K562 (cell line): ENCODE measurements at regions not wholly inside any gene's neighbourhood (a gene's known extent, or its start where the extent isn't known, plus 50 kb on each side); places are given as distances from the start of the nearest gene placed in this dataset.
A peak's percentile ranks its signal among the peaks of the same experiment; 100 is the strongest.

Experiments
- ATAC-seq: fragments of 200-7000 bp; cut with Tn5 transposase; 3 replicates; pipeline ENCODE4 v1.9.1; 2020; ENCODE audit warnings: moderate library complexity
- BruUV-seq: library from RNA; stranded (reverse); fragments of 400-500 nt; replicated peaks from 2 replicates; lab custom pipeline; 2021; lab: Mats Ljungman, UMichigan
- CTCF ChIA-PET: fragments of 300-600 bp; formaldehyde crosslinking; extraction: SDS; loops from one replicate; lab custom pipeline; 2021; ENCODE audit warnings: low intra/inter-chr PET ratio; lab: Yijun Ruan, JAX
- POLR2A ChIA-PET: fragments of 300-600, 350-650 bp; sonication (Branson Sonifier 250); formaldehyde crosslinking; extraction: SDS; loops from one replicate; lab custom pipeline; 2021; ENCODE audit warnings: antibody characterized with exemption, inconsistent platforms; lab: Yijun Ruan, JAX
- DNase-seq, 4 experiments: peaks; one replicate each; pipeline versions ENCODE4 v3.0.0 to v3.0.0-alpha.2; 2011 to 2018; ENCODE audit warnings: low spot score in 3 of 4, mixed read lengths in 3 of 4; ENCODE audit errors: extremely low read depth in 1 of 4
- FAIRE-seq: peaks from 2 replicates; lab custom pipeline; 2011; peaks lifted over from hg19 to GRCh38; lab: Jason Lieb, UNC
- H2AFZ ChIP-seq: 2 replicates; pipeline ENCODE4 v1.6.0; 2011; ENCODE audit warnings: low read depth, low read length, control low read depth, inconsistent platforms
- H3K27ac ChIP-seq: fragments of 200-600 bp; 3 replicates; pipeline ENCODE4 v1.8.0; 2011; ENCODE audit warnings: low read depth, mild to moderate bottlenecking, control low read depth, inconsistent platforms, low read length, moderate library complexity, mixed read lengths; ENCODE audit errors: extremely low read depth
- H3K27me3 ChIP-seq, 2 experiments: fragments of 300-600 bp in 1 of 2; 2 replicates in 1 of 2; 3 replicates in 1 of 2; pipeline versions ENCODE4 v1.6.0 to v1.8.0; 2011; ENCODE audit warnings: inconsistent platforms in 2 of 2, low read length in 2 of 2, mild to moderate bottlenecking in 1 of 2, mixed read lengths in 1 of 2, moderate library complexity in 1 of 2; ENCODE audit not compliant: control insufficient read depth in 2 of 2, insufficient read depth in 2 of 2
- H3K36me3 ChIP-seq: fragments of 300-600 bp; 3 replicates; pipeline ENCODE4 v1.8.0; 2011; ENCODE audit warnings: mild to moderate bottlenecking, low read length, inconsistent platforms; ENCODE audit not compliant: control insufficient read depth, insufficient read depth
- H3K4me1 ChIP-seq, 2 experiments: fragments of 200-600 bp in 1 of 2; replicated peaks in 1 of 2; 2 replicates in 1 of 2; 3 replicates in 1 of 2; pipeline versions ENCODE4 v1.5.1 to v1.8.0; 2011; ENCODE audit warnings: inconsistent platforms in 2 of 2, low read length in 2 of 2, mild to moderate bottlenecking in 1 of 2, mixed read lengths in 1 of 2, moderate library complexity in 1 of 2; ENCODE audit not compliant: control insufficient read depth in 2 of 2, insufficient read depth in 2 of 2
- H3K4me2 ChIP-seq: 2 replicates; pipeline ENCODE4 v1.6.1; 2011; ENCODE audit warnings: low read length, control low read depth, inconsistent platforms, mixed read lengths; ENCODE audit not compliant: insufficient read depth
- H3K4me3 ChIP-seq: fragments of 200-600 bp; sonication (generic), shearing (Covaris generic); 2 replicates; pipeline ENCODE4 v1.5.1; 2016; ENCODE audit warnings: control low read depth, inconsistent platforms
- H3K79me2 ChIP-seq: fragments of 200-600 bp; 3 replicates; pipeline ENCODE4 v1.8.0; 2011; ENCODE audit warnings: low read length, inconsistent platforms; ENCODE audit not compliant: control insufficient read depth, insufficient read depth
- H3K9ac ChIP-seq, 2 experiments: 2 replicates each; pipeline versions ENCODE4 v1.6.0 to v1.6.1; 2011; ENCODE audit warnings: low read depth in 2 of 2, low read length in 2 of 2, control low read depth in 1 of 2, inconsistent platforms in 1 of 2, mild to moderate bottlenecking in 1 of 2, mixed read lengths in 1 of 2; ENCODE audit not compliant: insufficient read depth in 1 of 2
- H3K9me1 ChIP-seq: one replicate; pipeline ENCODE4 v1.6.0; 2011; ENCODE audit warnings: inconsistent platforms, mild to moderate bottlenecking, low read length, moderate library complexity; ENCODE audit not compliant: control insufficient read depth, insufficient read depth
- H3K9me3 ChIP-seq: replicated peaks from 2 replicates; pipeline ENCODE4 v1.5.1; 2011; ENCODE audit warnings: low read depth, low read length, inconsistent platforms; ENCODE audit not compliant: control insufficient read depth, insufficient read depth
- H4K20me1 ChIP-seq: replicated peaks from 2 replicates; pipeline ENCODE4 v1.6.1; 2011; ENCODE audit warnings: low read length, inconsistent platforms, mixed read lengths; ENCODE audit not compliant: control insufficient read depth, insufficient read depth
- C11orf30 ChIP-seq: fragments of 450-650 bp; IDR thresholded peaks from 2 replicates; pipeline ENCODE4 v1.6.1; 2016; ENCODE audit warnings: low read depth, mild to moderate bottlenecking
- HEY1 ChIP-seq: fragments of 250-450 bp; sonication (Bioruptor Pico); IDR thresholded peaks from 2 replicates; pipeline ENCODE4 v1.5.0; 2020; ENCODE audit warnings: mild to moderate bottlenecking, moderate library complexity, borderline replicate concordance
- MAFG ChIP-seq: fragments of 450-650 bp; conservative IDR thresholded peaks from 2 replicates; pipeline ENCODE4 v1.6.1; 2016; ENCODE audit warnings: missing genetic modification characterization, missing compliant biosample characterization
- NFE2 ChIP-seq: IDR thresholded peaks from 2 replicates; pipeline ENCODE4 v1.6.1; 2014; ENCODE audit warnings: antibody characterized with exemption, low read depth
- NFE2L1 ChIP-seq: fragments of 450-650 bp; IDR thresholded peaks from 2 replicates; pipeline ENCODE4 v1.6.1; 2016; ENCODE audit warnings: missing genetic modification characterization, low read depth, mild to moderate bottlenecking, missing compliant biosample characterization, moderate library complexity, borderline replicate concordance
- SMARCA4 ChIP-seq: fragments of 450-650 bp; IDR thresholded peaks from 2 replicates; pipeline ENCODE4 v1.6.1; 2016
- ZNF165 ChIP-seq: fragments of 250-450 bp; sonication (Bioruptor Pico); IDR thresholded peaks from 2 replicates; pipeline ENCODE4 v1.4.0; 2020; ENCODE audit warnings: borderline replicate concordance
- ZNF316 ChIP-seq: fragments of 450-650 bp; IDR thresholded peaks from 2 replicates; pipeline ENCODE4 v1.6.1; 2016
- WGBS: fragments of 100-300 bp; shearing (Covaris generic); methylation state at CpG from one replicate; pipeline ENCODE4 v1.1.6; 2016; ENCODE audit warnings: low coverage, mixed read lengths; ENCODE audit not compliant: insufficient coverage; ENCODE audit errors: missing lambda C conversion rate; 5-methylcytosine and 5-hydroxymethylcytosine counted together
- in situ Hi-C: fragments of 300-500 bp; cut with MboI; formaldehyde crosslinking; loops from 4 replicates; pipeline ENCODE4 v1.15.0; 2018; ENCODE audit warnings: inconsistent platforms, mixed read lengths
- intact Hi-C: fragments of 100-400 bp; cut with micrococcal nuclease; formaldehyde crosslinking; loops from 2 replicates; pipeline ENCODE4 v1.14.2; 2022
- TF ChIP-seq, protein P1 (sequence below): fragments of 450-650 bp; formaldehyde crosslinking; IDR thresholded peaks from 2 replicates; pipeline ENCODE4 v1.4.0; 2020; ENCODE audit warnings: mild to moderate bottlenecking, moderate library complexity
- TF ChIP-seq, protein P2 (sequence below), 2 experiments: fragments of 450-650 bp in 1 of 2; sonication (generic) in 1 of 2; formaldehyde crosslinking in 1 of 2; IDR thresholded peaks; 2 replicates each; pipeline versions ENCODE4 v1.7.1 to v1.9.0; 2016 to 2022; ENCODE audit warnings: inconsistent platforms in 1 of 2, mild to moderate bottlenecking in 1 of 2, missing genetic modification reagents in 1 of 2

DNA sequence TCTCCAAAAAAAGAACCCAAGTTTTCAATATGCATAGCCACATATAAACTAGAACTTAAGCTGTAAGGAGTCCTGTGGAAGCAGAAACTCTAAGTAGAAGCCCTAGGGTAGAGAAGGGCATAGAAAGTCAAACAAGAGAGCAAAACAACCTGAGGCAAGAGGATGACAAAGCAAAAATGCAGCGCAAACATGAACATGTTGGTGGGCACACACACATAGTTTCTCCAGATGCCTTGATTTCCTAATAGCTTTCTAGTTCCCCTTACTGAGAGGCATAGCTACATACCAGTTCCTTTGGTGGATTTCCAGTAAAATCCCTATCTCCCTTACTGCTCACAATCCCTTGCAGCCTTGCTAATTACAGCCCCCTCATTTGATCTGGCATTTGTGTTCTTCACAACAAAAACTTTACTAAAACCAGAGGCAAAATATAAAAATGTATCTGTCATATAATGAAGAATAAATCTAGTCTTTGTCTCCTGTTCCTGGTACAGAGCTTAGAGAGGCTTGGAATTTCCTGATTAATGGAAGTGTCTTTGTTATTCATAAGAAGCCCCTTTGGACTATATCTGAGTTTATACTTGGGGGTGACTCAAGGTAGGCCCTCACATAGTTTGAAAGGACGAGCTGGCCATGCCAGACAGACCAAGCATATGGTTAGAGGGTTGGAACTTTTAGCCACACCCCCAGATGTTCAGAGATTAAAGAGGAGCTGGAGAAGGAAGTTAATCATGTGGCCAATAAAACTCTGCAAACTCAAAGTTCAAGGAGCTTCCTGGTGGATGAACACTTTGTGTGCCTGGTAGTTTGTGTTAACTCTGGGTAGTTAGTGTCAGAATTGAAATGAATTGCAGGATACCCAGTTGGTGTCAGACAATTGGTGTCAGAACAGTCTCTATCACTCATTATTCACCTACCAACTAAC is 52.7 kb upstream of the ZCCHC13 start:
- DNase-seq (peak in 2 of 4 experiments; percentile 6 to 27), FAIRE-seq (peak; percentile 71), ATAC-seq (peak; percentile 60)
- no peaks in the 10 kb centered on the region for H3K9me1 ChIP-seq
- H3K4me1 ChIP-seq = peaks cover 4 to 14% of the 10 kb centered on the region in 2 experiments; a peak in 3 of 5 replicates
- H3K36me3 ChIP-seq = peaks cover 15% of the 10 kb centered on the region
- no peaks in the 10 kb centered on the region for H3K27me3 ChIP-seq
- no peaks in the 10 kb centered on the region for H3K9me3 ChIP-seq
- no peak overlapping the region for H3K4me3 ChIP-seq
- 7% methylated on average over 2 of the region's 2 CpGs for WGBS
- H3K27ac ChIP-seq = peak overlapping the region; percentile 50; the same call in 1 of the 3 replicates
- H3K4me2 ChIP-seq = no peak overlapping the region
- H4K20me1 ChIP-seq = no peaks in the 10 kb centered on the region
- no peak overlapping the region for H2AFZ ChIP-seq
- 0 out of 3 replicates have a peak, but pooled peaks cover 4% of the 10 kb centered on the region for H3K79me2 ChIP-seq
- in situ Hi-C loops = no loop called here
- POLR2A ChIA-PET = interaction anchor here (0.7 to 1.0 kb wide), 2 partner anchors 11 to 14 kb away, joined by 3 to 4 read pairs; no protein-coding TSS in a partner anchor
- CTCF ChIA-PET = no interaction called here
- BruUV-seq = no TSS peak
- intact Hi-C loops = loop anchor here (2.0 kb wide), 1 partner anchor 42 kb away; no protein-coding TSS in a partner anchor
- H3K9ac ChIP-seq = 0 out of 4 replicates have a peak overlapping the region, but pooled peaks of 1 of the 2 experiments have one; percentile 18
- TF ChIP-seq ZNF316 (peak; percentile 76), C11orf30 (peak; percentile 70), ZNF165 (CRISPR knock-in tag) (no peak), NFE2 (peak; percentile 74), HEY1 (CRISPR knock-in tag) (no peak), SMARCA4 (0 out of 2 replicates have a peak, but pooled peaks have one; percentile 12), NFE2L1 (tag) (peak; percentile 46; the same call in 1 of the 2 replicates), MAFG (peak; percentile 79)
- TF ChIP-seq, protein P1, sequence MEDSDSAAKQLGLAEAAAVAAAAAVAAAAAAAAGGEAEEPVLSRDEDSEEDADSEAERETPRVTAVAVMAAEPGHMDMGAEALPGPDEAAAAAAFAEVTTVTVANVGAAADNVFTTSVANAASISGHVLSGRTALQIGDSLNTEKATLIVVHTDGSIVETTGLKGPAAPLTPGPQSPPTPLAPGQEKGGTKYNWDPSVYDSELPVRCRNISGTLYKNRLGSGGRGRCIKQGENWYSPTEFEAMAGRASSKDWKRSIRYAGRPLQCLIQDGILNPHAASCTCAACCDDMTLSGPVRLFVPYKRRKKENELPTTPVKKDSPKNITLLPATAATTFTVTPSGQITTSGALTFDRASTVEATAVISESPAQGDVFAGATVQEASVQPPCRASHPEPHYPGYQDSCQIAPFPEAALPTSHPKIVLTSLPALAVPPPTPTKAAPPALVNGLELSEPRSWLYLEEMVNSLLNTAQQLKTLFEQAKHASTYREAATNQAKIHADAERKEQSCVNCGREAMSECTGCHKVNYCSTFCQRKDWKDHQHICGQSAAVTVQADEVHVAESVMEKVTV = no peak
- TF ChIP-seq, protein P2, sequence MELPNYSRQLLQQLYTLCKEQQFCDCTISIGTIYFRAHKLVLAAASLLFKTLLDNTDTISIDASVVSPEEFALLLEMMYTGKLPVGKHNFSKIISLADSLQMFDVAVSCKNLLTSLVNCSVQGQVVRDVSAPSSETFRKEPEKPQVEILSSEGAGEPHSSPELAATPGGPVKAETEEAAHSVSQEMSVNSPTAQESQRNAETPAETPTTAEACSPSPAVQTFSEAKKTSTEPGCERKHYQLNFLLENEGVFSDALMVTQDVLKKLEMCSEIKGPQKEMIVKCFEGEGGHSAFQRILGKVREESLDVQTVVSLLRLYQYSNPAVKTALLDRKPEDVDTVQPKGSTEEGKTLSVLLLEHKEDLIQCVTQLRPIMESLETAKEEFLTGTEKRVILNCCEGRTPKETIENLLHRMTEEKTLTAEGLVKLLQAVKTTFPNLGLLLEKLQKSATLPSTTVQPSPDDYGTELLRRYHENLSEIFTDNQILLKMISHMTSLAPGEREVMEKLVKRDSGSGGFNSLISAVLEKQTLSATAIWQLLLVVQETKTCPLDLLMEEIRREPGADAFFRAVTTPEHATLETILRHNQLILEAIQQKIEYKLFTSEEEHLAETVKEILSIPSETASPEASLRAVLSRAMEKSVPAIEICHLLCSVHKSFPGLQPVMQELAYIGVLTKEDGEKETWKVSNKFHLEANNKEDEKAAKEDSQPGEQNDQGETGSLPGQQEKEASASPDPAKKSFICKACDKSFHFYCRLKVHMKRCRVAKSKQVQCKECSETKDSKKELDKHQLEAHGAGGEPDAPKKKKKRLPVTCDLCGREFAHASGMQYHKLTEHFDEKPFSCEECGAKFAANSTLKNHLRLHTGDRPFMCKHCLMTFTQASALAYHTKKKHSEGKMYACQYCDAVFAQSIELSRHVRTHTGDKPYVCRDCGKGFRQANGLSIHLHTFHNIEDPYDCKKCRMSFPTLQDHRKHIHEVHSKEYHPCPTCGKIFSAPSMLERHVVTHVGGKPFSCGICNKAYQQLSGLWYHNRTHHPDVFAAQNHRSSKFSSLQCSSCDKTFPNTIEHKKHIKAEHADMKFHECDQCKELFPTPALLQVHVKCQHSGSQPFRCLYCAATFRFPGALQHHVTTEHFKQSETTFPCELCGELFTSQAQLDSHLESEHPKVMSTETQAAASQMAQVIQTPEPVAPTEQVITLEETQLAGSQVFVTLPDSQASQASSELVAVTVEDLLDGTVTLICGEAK (IDR thresholded peaks at IDR 0.05) = peak; percentile 72
- TF ChIP-seq, protein P2 (CRISPR knock-in tag; IDR thresholded peaks at IDR 0.05) = no peak
